ENCODE measurements at regions not wholly inside any gene's neighbourhood (a gene's known extent, or its start where the extent isn't known, plus 50 kb on each side); places are given as distances from the start of the nearest gene placed in this dataset.

DNA sequence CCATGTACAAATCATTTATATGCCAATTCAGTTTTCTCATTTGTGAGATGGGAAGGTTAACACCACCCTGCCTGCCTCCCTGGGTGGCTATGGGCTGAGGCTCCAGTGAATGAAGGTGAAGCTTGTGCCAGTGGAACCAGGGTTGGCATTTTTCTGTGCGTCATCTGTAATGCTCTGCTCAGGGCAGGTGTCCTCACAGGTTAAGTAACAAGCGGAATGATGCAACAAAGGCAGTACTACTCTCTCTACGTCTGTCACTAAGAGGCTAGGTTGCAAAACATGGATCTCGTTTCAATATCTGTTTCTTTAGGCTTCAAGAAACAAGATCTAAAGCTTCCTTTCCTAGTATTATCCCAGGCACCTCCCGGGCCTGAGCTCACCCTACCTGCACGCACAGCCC lies 67.0 kb upstream of the ZNF648 start:
- no peak overlapping the region for H3K27ac ChIP-seq (ENCODE audit: low read depth in 1 of 2, low read length in 2 of 2)
- H3K4me3 ChIP-seq (ENCODE audit: low read length): no peak overlapping the region
- no peaks in the 10 kb centered on the region for H3K4me1 ChIP-seq (ENCODE audit: insufficient read depth, low read length)
- H3K27ac Mint-ChIP-seq: no peak overlapping the region
- ChIA-PET CTCF (interaction anchor here (1.4 kb wide), 1 partner anchor 15 kb away, joined by 4 read pairs; no protein-coding TSS in a partner anchor), POLR2A (no interaction called here)
- DNase-seq: no peak
- peaks cover 0 to under 1% of the 10 kb centered on the region in 2 experiments for H3K9me3 ChIP-seq (ENCODE audit: control insufficient read depth in 1 of 2, insufficient read depth in 1 of 2, low read length in 2 of 2)
- intact Hi-C loops (cut with DNase I, micrococcal nuclease): no loop called here
- H3K4me1 Mint-ChIP-seq (ENCODE audit: low read depth): no peaks in the 10 kb centered on the region
- no peaks in the 10 kb centered on the region for H3K27me3 ChIP-seq (ENCODE audit: control insufficient read depth in 1 of 2, insufficient read depth in 2 of 2, low read length in 2 of 2)
- ATAC-seq (ENCODE audit: poor library complexity): no peak
- H3K36me3 Mint-ChIP-seq (ENCODE audit: low read depth): no peaks in the 10 kb centered on the region
- H3K9me3 Mint-ChIP-seq: peaks cover 1% of the 10 kb centered on the region
- no peaks in the 10 kb centered on the region for H3K36me3 ChIP-seq (ENCODE audit: insufficient read depth, low read length)
- H3K27me3 Mint-ChIP-seq: no peaks in the 10 kb centered on the region
- TF ChIP-seq, protein P1, sequence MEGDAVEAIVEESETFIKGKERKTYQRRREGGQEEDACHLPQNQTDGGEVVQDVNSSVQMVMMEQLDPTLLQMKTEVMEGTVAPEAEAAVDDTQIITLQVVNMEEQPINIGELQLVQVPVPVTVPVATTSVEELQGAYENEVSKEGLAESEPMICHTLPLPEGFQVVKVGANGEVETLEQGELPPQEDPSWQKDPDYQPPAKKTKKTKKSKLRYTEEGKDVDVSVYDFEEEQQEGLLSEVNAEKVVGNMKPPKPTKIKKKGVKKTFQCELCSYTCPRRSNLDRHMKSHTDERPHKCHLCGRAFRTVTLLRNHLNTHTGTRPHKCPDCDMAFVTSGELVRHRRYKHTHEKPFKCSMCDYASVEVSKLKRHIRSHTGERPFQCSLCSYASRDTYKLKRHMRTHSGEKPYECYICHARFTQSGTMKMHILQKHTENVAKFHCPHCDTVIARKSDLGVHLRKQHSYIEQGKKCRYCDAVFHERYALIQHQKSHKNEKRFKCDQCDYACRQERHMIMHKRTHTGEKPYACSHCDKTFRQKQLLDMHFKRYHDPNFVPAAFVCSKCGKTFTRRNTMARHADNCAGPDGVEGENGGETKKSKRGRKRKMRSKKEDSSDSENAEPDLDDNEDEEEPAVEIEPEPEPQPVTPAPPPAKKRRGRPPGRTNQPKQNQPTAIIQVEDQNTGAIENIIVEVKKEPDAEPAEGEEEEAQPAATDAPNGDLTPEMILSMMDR (IDR thresholded peaks at IDR 0.05): no peak
- no peak overlapping the region for H3K4me3 Mint-ChIP-seq

DNA sequence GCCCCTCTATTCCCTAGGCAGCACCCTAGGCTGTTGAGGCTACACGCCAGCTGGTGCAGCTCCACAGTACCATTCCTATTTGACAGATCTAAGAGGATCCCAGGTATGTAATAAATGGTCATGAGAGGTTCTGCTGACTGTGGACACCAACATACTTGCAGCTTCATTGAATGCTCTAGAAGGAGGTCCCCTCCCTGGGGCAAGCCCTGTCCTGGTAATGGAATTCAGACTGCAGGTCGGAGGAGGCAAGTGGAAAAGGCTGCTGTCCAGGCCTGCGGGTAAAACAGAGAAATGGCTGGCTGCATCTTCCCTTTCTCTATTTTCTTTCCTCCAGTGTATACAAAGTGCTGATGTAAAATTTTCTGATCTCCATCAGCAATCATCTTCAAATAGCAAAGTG lies 66.1 kb upstream of the ZNF648 start:
- no peaks in the 10 kb centered on the region for H3K9me3 Mint-ChIP-seq
- no peak overlapping the region for H3K27ac Mint-ChIP-seq
- H3K27me3 ChIP-seq (ENCODE audit: control insufficient read depth in 1 of 2, insufficient read depth in 2 of 2, low read length in 2 of 2): no peaks in the 10 kb centered on the region
- DNase-seq (no peak), ATAC-seq (ENCODE audit: poor library complexity) (no peak)
- no peaks in the 10 kb centered on the region for H3K4me1 ChIP-seq (ENCODE audit: insufficient read depth, low read length)
- H3K4me1 Mint-ChIP-seq (ENCODE audit: low read depth): no peaks in the 10 kb centered on the region
- H3K27me3 Mint-ChIP-seq: no peaks in the 10 kb centered on the region
- intact Hi-C loops (cut with DNase I, micrococcal nuclease): no loop called here
- no peaks in the 10 kb centered on the region for H3K36me3 Mint-ChIP-seq (ENCODE audit: low read depth)
- H3K27ac ChIP-seq (ENCODE audit: low read depth in 1 of 2, low read length in 2 of 2): no peak overlapping the region
- no peaks in the 10 kb centered on the region for H3K36me3 ChIP-seq (ENCODE audit: insufficient read depth, low read length)
- H3K9me3 ChIP-seq (ENCODE audit: control insufficient read depth in 1 of 2, insufficient read depth in 1 of 2, low read length in 2 of 2): no peaks in the 10 kb centered on the region
- no peak overlapping the region for H3K4me3 ChIP-seq (ENCODE audit: low read length)
- no peak overlapping the region for H3K4me3 Mint-ChIP-seq
- ChIA-PET CTCF (interaction anchor here (1.4 kb wide), 1 partner anchor 16 kb away, joined by 4 read pairs; no protein-coding TSS in a partner anchor), POLR2A (no interaction called here)
- TF ChIP-seq, protein P1 (IDR thresholded peaks at IDR 0.05): no peak

DNA sequence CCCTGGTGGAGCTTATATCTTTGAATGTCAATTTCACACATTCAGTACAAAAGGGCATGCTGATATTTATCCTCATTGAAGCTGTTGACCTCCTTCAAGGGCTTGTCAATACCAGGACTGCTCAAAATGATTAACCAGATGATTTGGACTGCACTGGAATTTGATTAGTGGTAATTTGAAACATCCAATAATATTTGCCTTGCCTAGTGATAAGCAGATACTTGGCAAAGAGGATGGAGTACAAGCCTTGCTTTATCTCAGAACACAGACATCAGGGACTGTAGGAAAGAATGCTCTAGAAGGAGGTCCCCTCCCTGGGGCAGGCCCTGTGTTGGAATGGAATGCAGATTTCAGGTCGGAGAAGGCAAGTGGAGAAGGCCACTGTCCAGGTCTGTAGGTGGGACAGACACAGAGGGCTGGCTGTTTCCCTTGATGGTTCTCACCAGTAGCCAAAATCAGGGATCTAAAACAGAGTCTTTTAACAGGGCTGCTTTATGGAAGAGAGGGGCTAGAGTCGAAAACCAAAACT lies 64.8 kb upstream of the ZNF648 start:
- H3K4me3 Mint-ChIP-seq: no peak overlapping the region
- no peak for DNase-seq
- H3K36me3 Mint-ChIP-seq (ENCODE audit: low read depth): no peaks in the 10 kb centered on the region
- intact Hi-C loops (cut with DNase I, micrococcal nuclease): no loop called here
- H3K27me3 Mint-ChIP-seq: no peaks in the 10 kb centered on the region
- ChIA-PET CTCF (interaction anchor here (2.0 kb wide), 1 partner anchor 17 kb away, joined by 6 read pairs; no protein-coding TSS in a partner anchor), POLR2A (no interaction called here)
- H3K27me3 ChIP-seq (ENCODE audit: control insufficient read depth in 1 of 2, insufficient read depth in 2 of 2, low read length in 2 of 2): no peaks in the 10 kb centered on the region
- H3K27ac ChIP-seq (ENCODE audit: low read depth in 1 of 2, low read length in 2 of 2): no peak overlapping the region
- H3K27ac Mint-ChIP-seq: no peak overlapping the region
- no peaks in the 10 kb centered on the region for H3K9me3 ChIP-seq (ENCODE audit: control insufficient read depth in 1 of 2, insufficient read depth in 1 of 2, low read length in 2 of 2)
- no peak for ATAC-seq (ENCODE audit: poor library complexity)
- H3K4me3 ChIP-seq (ENCODE audit: low read length): no peak overlapping the region
- H3K4me1 Mint-ChIP-seq (ENCODE audit: low read depth): no peaks in the 10 kb centered on the region
- H3K36me3 ChIP-seq (ENCODE audit: insufficient read depth, low read length): no peaks in the 10 kb centered on the region
- no peaks in the 10 kb centered on the region for H3K4me1 ChIP-seq (ENCODE audit: insufficient read depth, low read length)
- H3K9me3 Mint-ChIP-seq: no peaks in the 10 kb centered on the region
- TF ChIP-seq, protein P1 (IDR thresholded peaks at IDR 0.05): no peak

All from CD4-positive, alpha-beta T cell (primary cell).